RPMI8226 (cell line): ENCODE measurements at regions not wholly inside any gene's neighbourhood (a gene's known extent, or its start where the extent isn't known, plus 50 kb on each side); places are given as distances from the start of the nearest gene placed in this dataset.

Experiments
- DNase-seq: peaks from one replicate; pipeline ENCODE4 v3.0.0-alpha.2; 2015

GRCh38 chr3:165283328-165283727 lies 87.1 kb upstream of the SLITRK3 start:
- no peak for DNase-seq

GRCh38 chr3:165279471-165279870 lies 83.3 kb upstream of the SLITRK3 start:
- no peak for DNase-seq

GRCh38 chr3:165273411-165273810 lies 77.2 kb upstream of the SLITRK3 start:
- no peak for DNase-seq

GRCh38 chr3:165259541-165260193 lies 63.5 kb upstream of the SLITRK3 start:
- DNase-seq: no peak

GRCh38 chr3:165256554-165257065 lies 60.4 kb upstream of the SLITRK3 start:
- no peak for DNase-seq

- peak; percentile 42 for DNase-seq
Observed at GRCh38 chr3:165254812-165255211, 58.6 kb upstream of the SLITRK3 start.
